Gastrocnemius medialis (tissue), 4 donors: ENCODE measurements at regions not wholly inside any gene's neighbourhood (a gene's known extent, or its start where the extent isn't known, plus 50 kb on each side); places are given as distances from the start of the nearest gene placed in this dataset.

Source experiments
- ATAC-seq, 2 donors: fragments of 150-250 bp; one replicate each; pipeline ENCODE4 v1.9.1; 2016
- DNase-seq, 2 donors: peaks; one replicate each; pipeline ENCODE4 v3.0.0-alpha.2; 2019
- H3K27ac ChIP-seq, 4 donors: fragments of 200-600 bp; sonication (generic); 1 replicate in 1 of 4; 2 replicates in 3 of 4; pipeline ENCODE4 v1.5.1; 2016 to 2018; ENCODE audit warnings: mild to moderate bottlenecking in 2 of 4, moderate library complexity in 1 of 4
- H3K27me3 ChIP-seq, 3 donors: fragments of 200-600 bp; sonication (generic) in 2 of 3; 1 replicate in 1 of 3; 2 replicates in 2 of 3; pipeline versions ENCODE4 v1.5.1 to v1.6.0; 2016 to 2019; ENCODE audit warnings: mild to moderate bottlenecking in 1 of 3, moderate library complexity in 1 of 3
- H3K36me3 ChIP-seq, 2 donors: fragments of 200-600 bp; sonication (generic) in 1 of 2; one replicate each; pipeline ENCODE4 v1.5.1; 2017 to 2018
- H3K4me1 ChIP-seq, 2 donors: fragments of 200-600 bp; sonication (generic) in 1 of 2; one replicate each; pipeline ENCODE4 v1.5.1; 2016 to 2017; ENCODE audit warnings: mild to moderate bottlenecking in 2 of 2
- H3K4me3 ChIP-seq, 4 donors: fragments of 200-600 bp; sonication (generic) in 3 of 4; 1 replicate in 1 of 4; 2 replicates in 3 of 4; pipeline ENCODE4 v1.5.1; 2016 to 2019; ENCODE audit warnings: mild to moderate bottlenecking in 2 of 4
- H3K9me3 ChIP-seq, 3 donors: fragments of 200-600 bp; sonication (generic) in 2 of 3; 1 replicate in 1 of 3; 2 replicates in 2 of 3; pipeline ENCODE4 v1.5.1; 2016 to 2019
- CTCF ChIP-seq, 5 experiments: fragments of 450-650 bp in 3 of 5; fragments of 200-600 bp in 2 of 5; sonication (generic) in 2 of 5; IDR thresholded peaks in 4 of 5; conservative IDR thresholded peaks in 1 of 5; 1 replicate in 4 of 5; 2 replicates in 1 of 5; pipeline ENCODE4 v1.5.1; 2016 to 2019; ENCODE audit warnings: antibody characterized with exemption in 5 of 5, mild to moderate bottlenecking in 3 of 5, moderate library complexity in 3 of 5
- POLR2A ChIP-seq, 2 donors: fragments of 450-650 bp; IDR thresholded peaks; one replicate each; pipeline ENCODE4 v1.6.1; 2017; ENCODE audit warnings: antibody characterized with exemption in 2 of 2, mild to moderate bottlenecking in 2 of 2, moderate library complexity in 2 of 2
- in situ Hi-C, 4 donors: fragments of 200-750 bp; cut with MboI; loops; one replicate each; pipeline versions ENCODE4 v1.15.0 to v1.8.0; 2017; ENCODE audit warnings: low sequenced_read_pairs in 4 of 4
- intact Hi-C: fragments of 100-400 bp; cut with DNase I; formaldehyde crosslinking; loops from one replicate; pipeline ENCODE4 v1.15.1; 2023; ENCODE audit warnings: low total_unique reads

- Histone ChIP-seq H3K4me3 (no peak overlapping the region), H3K27me3 (no peaks in the 10 kb centered on the region), H3K4me1 (peaks cover 0 to 3% of the 10 kb centered on the region in 2 donors), H3K9me3 (no peaks in the 10 kb centered on the region), H3K36me3 (peaks cover 0 to 6% of the 10 kb centered on the region in 2 donors), H3K27ac (no peak overlapping the region)
- no peak for DNase-seq
- no peak for ATAC-seq
- in situ Hi-C loops = no loop called here
- intact Hi-C loops = no loop called here
- TF ChIP-seq POLR2A (IDR thresholded peaks at IDR 0.05) = no peak
- TF ChIP-seq CTCF (IDR thresholded peaks at IDR 0.05 in 4 of 5, conservative IDR thresholded peaks at IDR 0.05 in 1 of 5) = no peak
These were observed 73.1 kb downstream of the DNAAF9 start for GRCh38 chr20:3334156-3334943.

GRCh38 chr20:3330046-3330741 lies 77.3 kb downstream of the DNAAF9 start:
- H3K4me3 ChIP-seq = no peak overlapping the region
- H3K27me3 ChIP-seq = no peaks in the 10 kb centered on the region
- intact Hi-C loops = no loop called here
- ATAC-seq = peak in 1 of 2 donors; percentile 38
- DNase-seq = no peak
- H3K9me3 ChIP-seq = no peaks in the 10 kb centered on the region
- TF ChIP-seq POLR2A (IDR thresholded peaks at IDR 0.05) = no peak
- no peak for TF ChIP-seq CTCF (IDR thresholded peaks at IDR 0.05 in 4 of 5, conservative IDR thresholded peaks at IDR 0.05 in 1 of 5)
- no peak overlapping the region for H3K27ac ChIP-seq
- H3K4me1 ChIP-seq = peaks cover 0 to 3% of the 10 kb centered on the region in 2 donors
- in situ Hi-C loops = no loop called here
- H3K36me3 ChIP-seq = no peaks in the 10 kb centered on the region

- DNase-seq = no peak
- intact Hi-C loops = no loop called here
- H3K36me3 ChIP-seq = peaks cover 0 to 7% of the 10 kb centered on the region in 2 donors
These were observed 79.0 kb downstream of the DNAAF9 start for GRCh38 chr20:3328501-3328900.

GRCh38 chr20:3326779-3327521 lies 80.5 kb downstream of the DNAAF9 start:
- TF ChIP-seq CTCF (IDR thresholded peaks at IDR 0.05 in 4 of 5, conservative IDR thresholded peaks at IDR 0.05 in 1 of 5) (no peak), POLR2A (IDR thresholded peaks at IDR 0.05) (no peak)
- H3K4me1 ChIP-seq = no peaks in the 10 kb centered on the region
- no peaks in the 10 kb centered on the region for H3K27me3 ChIP-seq
- in situ Hi-C loops = no loop called here
- no peak for DNase-seq
- no peak overlapping the region for H3K4me3 ChIP-seq
- peaks cover 0 to 7% of the 10 kb centered on the region in 2 donors for H3K36me3 ChIP-seq
- ATAC-seq = no peak
- no peak overlapping the region for H3K27ac ChIP-seq
- no peaks in the 10 kb centered on the region for H3K9me3 ChIP-seq
- intact Hi-C loops = no loop called here

More at GRCh38 chr20:3328501-3328900, 79.0 kb downstream of the DNAAF9 start:
- H3K9me3 ChIP-seq = no peaks in the 10 kb centered on the region
- ATAC-seq = no peak
- no peak for TF ChIP-seq POLR2A (IDR thresholded peaks at IDR 0.05)
- no peak for TF ChIP-seq CTCF (IDR thresholded peaks at IDR 0.05 in 4 of 5, conservative IDR thresholded peaks at IDR 0.05 in 1 of 5)
- in situ Hi-C loops = no loop called here
- H3K4me3 ChIP-seq = no peak overlapping the region
- no peak overlapping the region for H3K27ac ChIP-seq
- no peaks in the 10 kb centered on the region for H3K27me3 ChIP-seq
- H3K4me1 ChIP-seq = no peaks in the 10 kb centered on the region
